Spleen (tissue), 11 donors: ENCODE measurements at regions not wholly inside any gene's neighbourhood (a gene's known extent, or its start where the extent isn't known, plus 50 kb on each side); places are given as distances from the start of the nearest gene placed in this dataset.

Experiments
- DNase-seq: peaks from one replicate; pipeline ENCODE4 v3.0.0-alpha.2; 2020
- H3K27ac ChIP-seq, 8 donors: fragments of 200-600 bp; sonication (generic) in 7 of 8; 1 replicate in 4 of 8; 2 replicates in 4 of 8; pipeline versions ENCODE4 v1.5.0 to v1.8.0; 2016 to 2021; ENCODE audit warnings: inconsistent platforms in 4 of 8, mild to moderate bottlenecking in 4 of 8, moderate library complexity in 1 of 8
- H3K27me3 ChIP-seq, 7 donors: fragments of 200-600 bp; sonication (generic) in 6 of 7; replicated peaks in 1 of 7; 1 replicate in 4 of 7; 2 replicates in 3 of 7; pipeline versions ENCODE4 v1.5.0 to v1.8.0; 2016 to 2021; ENCODE audit warnings: inconsistent platforms in 3 of 7, mild to moderate bottlenecking in 1 of 7
- H3K36me3 ChIP-seq, 6 donors: fragments of 200-600 bp; sonication (generic) in 5 of 6; 1 replicate in 4 of 6; 2 replicates in 2 of 6; pipeline versions ENCODE4 v1.5.0 to v1.8.0; 2016 to 2021; ENCODE audit warnings: inconsistent platforms in 2 of 6
- H3K4me1 ChIP-seq, 6 donors: fragments of 200-600 bp; sonication (generic) in 5 of 6; 1 replicate in 3 of 6; 2 replicates in 3 of 6; pipeline versions ENCODE4 v1.5.0 to v1.8.0; 2016 to 2021; ENCODE audit warnings: inconsistent platforms in 3 of 6
- H3K4me3 ChIP-seq, 8 donors: fragments of 200-600 bp; sonication (generic) in 7 of 8; 1 replicate in 4 of 8; 2 replicates in 4 of 8; pipeline versions ENCODE4 v1.5.0 to v1.8.0; 2016 to 2021; ENCODE audit warnings: inconsistent platforms in 4 of 8, mild to moderate bottlenecking in 4 of 8, moderate library complexity in 2 of 8
- H3K9me3 ChIP-seq, 8 donors: fragments of 200-600 bp; sonication (generic) in 7 of 8; 1 replicate in 4 of 8; 2 replicates in 4 of 8; pipeline versions ENCODE4 v1.5.0 to v1.8.0; 2016 to 2021; ENCODE audit warnings: inconsistent platforms in 4 of 8
- POLR2A ChIP-seq, 3 donors: fragments of 450-650 bp; IDR thresholded peaks; one replicate each; pipeline ENCODE4 v1.5.1; 2017; ENCODE audit warnings: antibody characterized with exemption in 3 of 3, mild to moderate bottlenecking in 1 of 3
- POLR2AphosphoS5 ChIP-seq, 3 donors: sonication (generic); formaldehyde crosslinking; IDR thresholded peaks; one replicate each; pipeline ENCODE4 v1.5.1; 2017; ENCODE audit warnings: antibody characterized with exemption in 3 of 3
- WGBS, 5 donors: extraction: QIAGEN DNeasy Blood & Tissue Kit in 3 of 5; methylation state at CpG; one replicate each; pipeline versions ENCODE4 v1.1.5 to v1.1.7; 2013 to 2018; 5-methylcytosine and 5-hydroxymethylcytosine counted together
- intact Hi-C: fragments of 100-400 bp; cut with DNase I; formaldehyde crosslinking; loops from one replicate; pipeline ENCODE4 v1.15.0; 2023; ENCODE audit warnings: low total_unique reads
- TF ChIP-seq, protein P1 (sequence below), 11 experiments: fragments of 200-600 bp in 7 of 11; fragments of 450-650 bp in 4 of 11; sonication (generic) in 4 of 11; IDR thresholded peaks in 8 of 11; conservative IDR thresholded peaks in 3 of 11; 1 replicate in 7 of 11; 2 replicates in 4 of 11; pipeline versions ENCODE4 v1.4.0 to v1.8.0; 2016 to 2021; ENCODE audit warnings: antibody characterized with exemption in 11 of 11, inconsistent platforms in 4 of 11, mild to moderate bottlenecking in 1 of 11
- donor health status: healthy with polysubstance abuse.
- donor health status: DM: no; HTN: no; CAD: no; lungs with moderate emphysema.
- donor health status: DM: no; HTN: no; CAD: no.
- donor health status: Bipolar disorder and iron deficiency.
- donor health status: healthy.
- donor health status: DM: no; HTN: no; CAD: no.
- donor health status: DM: yes; HTN: yes; CAD: no.

DNA sequence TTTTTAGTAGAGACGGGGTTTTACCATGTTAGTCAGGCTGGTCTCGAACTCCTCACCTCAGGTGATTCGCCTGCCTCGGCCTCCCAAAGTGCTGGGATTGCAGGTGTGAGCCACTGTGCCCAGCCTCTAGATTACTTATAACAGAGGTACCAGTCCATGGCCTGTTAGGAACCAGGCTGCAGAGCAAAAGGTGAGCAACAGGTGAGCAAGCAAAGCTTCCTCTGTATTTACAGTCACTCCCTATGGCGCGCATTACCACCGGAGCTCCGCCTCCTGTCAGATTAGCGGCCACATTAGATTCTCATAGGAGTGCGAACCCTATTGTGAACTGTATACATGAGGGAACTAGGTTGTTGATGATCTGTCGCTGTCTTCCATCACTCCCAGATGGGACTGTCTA lies 178.0 kb upstream of the SALL4 start:
- Histone ChIP-seq H3K9me3 (peaks cover 0 to 26% (median 13%) of the 10 kb centered on the region in 8 donors), H3K27me3 (no peaks in the 10 kb centered on the region), H3K36me3 (no peaks in the 10 kb centered on the region), H3K4me1 (peaks cover 0 to 8% (median 0%) of the 10 kb centered on the region in 6 donors), H3K4me3 (no peak overlapping the region), H3K27ac (no peak overlapping the region)
- WGBS, 5 donors, result 92 to 98% (median 97%) methylated on average over 11 of the region's 11 CpGs
- TF ChIP-seq POLR2A (IDR thresholded peaks at IDR 0.05) (no peak), POLR2AphosphoS5 (IDR thresholded peaks at IDR 0.05) (no peak)
- TF ChIP-seq, protein P1, sequence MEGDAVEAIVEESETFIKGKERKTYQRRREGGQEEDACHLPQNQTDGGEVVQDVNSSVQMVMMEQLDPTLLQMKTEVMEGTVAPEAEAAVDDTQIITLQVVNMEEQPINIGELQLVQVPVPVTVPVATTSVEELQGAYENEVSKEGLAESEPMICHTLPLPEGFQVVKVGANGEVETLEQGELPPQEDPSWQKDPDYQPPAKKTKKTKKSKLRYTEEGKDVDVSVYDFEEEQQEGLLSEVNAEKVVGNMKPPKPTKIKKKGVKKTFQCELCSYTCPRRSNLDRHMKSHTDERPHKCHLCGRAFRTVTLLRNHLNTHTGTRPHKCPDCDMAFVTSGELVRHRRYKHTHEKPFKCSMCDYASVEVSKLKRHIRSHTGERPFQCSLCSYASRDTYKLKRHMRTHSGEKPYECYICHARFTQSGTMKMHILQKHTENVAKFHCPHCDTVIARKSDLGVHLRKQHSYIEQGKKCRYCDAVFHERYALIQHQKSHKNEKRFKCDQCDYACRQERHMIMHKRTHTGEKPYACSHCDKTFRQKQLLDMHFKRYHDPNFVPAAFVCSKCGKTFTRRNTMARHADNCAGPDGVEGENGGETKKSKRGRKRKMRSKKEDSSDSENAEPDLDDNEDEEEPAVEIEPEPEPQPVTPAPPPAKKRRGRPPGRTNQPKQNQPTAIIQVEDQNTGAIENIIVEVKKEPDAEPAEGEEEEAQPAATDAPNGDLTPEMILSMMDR (IDR thresholded peaks at IDR 0.05 in 8 of 11, conservative IDR thresholded peaks at IDR 0.05 in 3 of 11), result no peak
- no peak for DNase-seq
- intact Hi-C loops, result no loop called here

DNA sequence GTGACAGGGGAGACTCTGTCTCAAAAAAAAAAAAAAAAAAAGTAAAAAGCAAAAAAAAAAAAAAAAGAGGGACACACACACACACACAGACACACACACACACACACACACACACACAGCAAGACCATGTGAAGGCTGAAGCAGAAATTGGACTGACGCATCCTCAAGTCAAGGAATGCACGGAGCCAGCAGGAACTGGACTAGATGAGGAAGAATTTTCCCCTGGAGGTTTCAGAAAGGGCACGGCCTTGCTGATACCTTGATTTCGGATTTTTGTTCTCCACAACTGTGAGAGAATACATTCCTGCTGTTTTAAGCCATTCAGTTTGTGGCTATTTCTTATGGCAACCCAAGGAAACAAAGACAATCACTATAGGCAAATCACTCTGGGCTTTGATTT lies 176.9 kb upstream of the SALL4 start:
- Histone ChIP-seq H3K9me3 (peaks cover 0 to 26% (median 13%) of the 10 kb centered on the region in 8 donors), H3K4me1 (no peaks in the 10 kb centered on the region), H3K27me3 (no peaks in the 10 kb centered on the region), H3K27ac (no peak overlapping the region), H3K36me3 (no peaks in the 10 kb centered on the region), H3K4me3 (no peak overlapping the region)
- TF ChIP-seq POLR2AphosphoS5 (IDR thresholded peaks at IDR 0.05), result no peak
- no peak for TF ChIP-seq POLR2A (IDR thresholded peaks at IDR 0.05)
- TF ChIP-seq, protein P1 (IDR thresholded peaks at IDR 0.05 in 8 of 11, conservative IDR thresholded peaks at IDR 0.05 in 3 of 11), result no peak
- intact Hi-C loops, result no loop called here
- no peak for DNase-seq
- 87 to 99% (median 90%) methylated on average over 4 of the region's 4 CpGs for WGBS, 5 donors

DNA sequence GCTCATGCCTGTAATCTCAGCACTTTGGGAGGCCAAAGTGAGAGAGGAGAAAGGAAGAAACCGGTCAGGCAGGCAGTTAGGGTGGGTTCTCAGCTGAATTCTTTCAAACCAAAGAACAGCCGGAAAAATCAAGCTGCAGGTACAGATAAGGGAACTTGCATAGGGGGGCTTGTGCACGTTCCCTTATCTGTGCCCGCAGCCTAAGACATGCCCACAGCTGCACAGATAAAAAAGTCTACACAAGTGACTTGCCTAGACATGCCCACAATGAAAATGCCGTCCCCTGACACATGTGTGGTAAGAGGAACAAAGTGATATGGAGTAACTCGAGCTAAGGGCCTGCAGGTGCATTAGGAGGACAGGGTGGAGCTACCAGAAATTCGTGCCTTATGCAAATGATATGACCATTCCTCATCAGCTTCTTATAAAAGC lies 175.8 kb upstream of the SALL4 start:
- no peak for DNase-seq
- H3K9me3 ChIP-seq, result peaks cover 0 to 26% (median 13%) of the 10 kb centered on the region in 8 donors
- no peak for TF ChIP-seq POLR2AphosphoS5 (IDR thresholded peaks at IDR 0.05)
- TF ChIP-seq, protein P1 (IDR thresholded peaks at IDR 0.05 in 8 of 11, conservative IDR thresholded peaks at IDR 0.05 in 3 of 11), result no peak
- TF ChIP-seq POLR2A (IDR thresholded peaks at IDR 0.05), result no peak
- H3K36me3 ChIP-seq, result no peaks in the 10 kb centered on the region
- H3K4me3 ChIP-seq, result no peak overlapping the region
- H3K27me3 ChIP-seq, result no peaks in the 10 kb centered on the region
- intact Hi-C loops, result no loop called here
- WGBS, 5 donors, result 63 to 69% (median 66%) methylated on average over 7 of the region's 7 CpGs
- no peaks in the 10 kb centered on the region for H3K4me1 ChIP-seq
- H3K27ac ChIP-seq, result no peak overlapping the region

DNA sequence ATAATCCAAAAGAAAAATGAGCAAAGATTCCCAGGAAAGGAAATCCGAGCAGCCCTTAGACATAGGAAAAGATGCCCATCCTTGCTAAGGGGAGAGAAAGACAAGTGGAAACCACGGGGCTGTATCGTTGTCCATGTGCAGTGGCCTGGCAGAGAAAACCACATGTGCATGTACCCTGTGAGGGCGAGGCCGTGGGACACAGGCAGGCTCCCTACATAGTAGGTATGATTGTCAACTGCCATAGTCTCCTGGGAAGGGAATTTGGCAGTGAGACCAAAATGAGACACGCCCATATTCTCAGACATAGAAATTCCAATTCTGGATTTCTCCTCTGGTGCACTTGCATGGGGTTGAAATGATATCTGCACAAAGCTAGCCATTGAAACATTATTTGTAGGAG lies 169.7 kb upstream of the SALL4 start:
- WGBS, 5 donors, result 81 to 89% (median 83%) methylated on average over 6 of the region's 6 CpGs
- Histone ChIP-seq H3K36me3 (no peaks in the 10 kb centered on the region), H3K4me3 (no peak overlapping the region), H3K4me1 (no peaks in the 10 kb centered on the region), H3K27ac (no peak overlapping the region), H3K27me3 (no peaks in the 10 kb centered on the region), H3K9me3 (peaks cover 0 to 10% (median 0%) of the 10 kb centered on the region in 8 donors)
- DNase-seq, result no peak
- intact Hi-C loops, result no loop called here
- no peak for TF ChIP-seq POLR2AphosphoS5 (IDR thresholded peaks at IDR 0.05)
- no peak for TF ChIP-seq POLR2A (IDR thresholded peaks at IDR 0.05)
- TF ChIP-seq, protein P1 (IDR thresholded peaks at IDR 0.05 in 8 of 11, conservative IDR thresholded peaks at IDR 0.05 in 3 of 11), result no peak
